ENCODE measurements at regions not wholly inside any gene's neighbourhood (a gene's known extent, or its start where the extent isn't known, plus 50 kb on each side); places are given as distances from the start of the nearest gene placed in this dataset.

- no peaks in the 10 kb centered on the region for H3K27me3 Mint-ChIP-seq
- peak overlapping the region; percentile 30 for H3K4me3 Mint-ChIP-seq
- no peaks in the 10 kb centered on the region for H3K36me3 Mint-ChIP-seq
- H3K4me1 Mint-ChIP-seq (ENCODE audit: low read depth) = peaks cover 13% of the 10 kb centered on the region
- H3K9me3 Mint-ChIP-seq (ENCODE audit: low read depth) = peaks cover 3% of the 10 kb centered on the region
- H3K27ac Mint-ChIP-seq = peak overlapping the region; percentile 72
Measured at GRCh38 chr21:17003763-17004373, 509.0 kb upstream of the CXADR start.

GRCh38 chr21:17032141-17032655 lies 480.6 kb upstream of the CXADR start:
- H3K27ac Mint-ChIP-seq = no peak overlapping the region
- H3K4me1 Mint-ChIP-seq (ENCODE audit: low read depth) = no peaks in the 10 kb centered on the region
- H3K36me3 Mint-ChIP-seq = no peaks in the 10 kb centered on the region
- H3K4me3 Mint-ChIP-seq = no peak overlapping the region
- no peaks in the 10 kb centered on the region for H3K27me3 Mint-ChIP-seq
- H3K9me3 Mint-ChIP-seq (ENCODE audit: low read depth) = no peaks in the 10 kb centered on the region

DNA sequence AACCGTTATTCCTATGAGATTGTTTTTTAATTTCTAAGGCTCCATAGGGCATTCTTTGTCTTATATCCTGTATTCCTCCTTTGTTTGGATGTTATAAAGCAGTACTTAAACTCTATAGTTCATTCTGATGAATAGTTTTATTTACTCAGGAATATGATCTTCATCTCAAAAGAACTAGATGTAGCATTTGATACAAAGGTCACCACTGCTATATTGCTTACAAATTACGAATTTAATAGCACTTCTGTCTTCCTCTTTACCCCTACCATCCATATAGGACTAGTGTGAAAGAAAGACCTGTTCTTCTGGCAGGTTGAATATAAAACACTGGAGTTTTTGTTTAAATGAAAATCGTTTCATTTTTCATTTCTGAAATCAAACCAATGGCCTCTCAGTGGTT lies 468.1 kb upstream of the CXADR start:
- no peaks in the 10 kb centered on the region for H3K36me3 Mint-ChIP-seq
- H3K4me3 Mint-ChIP-seq = no peak overlapping the region
- H3K27me3 Mint-ChIP-seq = no peaks in the 10 kb centered on the region
- H3K4me1 Mint-ChIP-seq (ENCODE audit: low read depth) = no peaks in the 10 kb centered on the region
- H3K27ac Mint-ChIP-seq = no peak overlapping the region
- H3K9me3 Mint-ChIP-seq (ENCODE audit: low read depth) = peaks cover 10% of the 10 kb centered on the region

DNA sequence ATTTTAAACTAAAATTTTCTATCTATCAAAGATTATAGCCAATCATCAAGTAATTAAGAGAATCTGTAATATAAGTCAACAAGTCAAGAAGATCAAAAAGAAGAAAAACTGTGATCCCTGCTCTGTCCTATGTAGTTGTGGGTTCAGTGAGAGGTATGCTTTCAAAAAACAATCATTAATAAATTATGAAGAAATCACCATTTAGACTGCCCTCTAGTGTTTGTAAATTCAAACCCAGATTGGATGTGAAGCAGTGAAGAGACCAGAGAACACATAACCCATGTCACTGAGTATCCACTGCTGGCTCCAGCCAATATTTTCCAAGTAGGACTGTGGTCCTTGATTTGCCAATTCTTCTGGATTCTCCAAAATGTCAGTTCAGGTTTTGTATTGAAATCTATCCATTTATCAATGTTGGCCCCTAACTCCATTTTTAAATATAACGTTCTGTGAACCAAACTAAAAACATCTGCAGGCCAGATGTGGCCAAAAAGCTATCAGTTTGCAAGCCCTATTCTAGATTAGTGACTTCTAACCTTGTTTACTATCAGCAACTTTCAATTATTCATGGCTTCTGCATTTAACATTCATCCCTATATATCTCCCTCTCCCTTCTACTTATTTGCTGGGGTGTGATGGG lies 467.5 kb upstream of the CXADR start:
- H3K4me1 Mint-ChIP-seq (ENCODE audit: low read depth) = no peaks in the 10 kb centered on the region
- no peak overlapping the region for H3K27ac Mint-ChIP-seq
- no peaks in the 10 kb centered on the region for H3K27me3 Mint-ChIP-seq
- no peaks in the 10 kb centered on the region for H3K36me3 Mint-ChIP-seq
- H3K4me3 Mint-ChIP-seq = no peak overlapping the region
- H3K9me3 Mint-ChIP-seq (ENCODE audit: low read depth) = peaks cover 10% of the 10 kb centered on the region

- Mint-ChIP-seq H3K27ac (no peak overlapping the region), H3K4me3 (no peak overlapping the region), H3K36me3 (no peaks in the 10 kb centered on the region), H3K4me1 (ENCODE audit: low read depth) (no peaks in the 10 kb centered on the region), H3K9me3 (ENCODE audit: low read depth) (peaks cover 4% of the 10 kb centered on the region), H3K27me3 (no peaks in the 10 kb centered on the region)
Measured at GRCh38 chr21:17048974-17049373, 463.9 kb upstream of the CXADR start.

DNA sequence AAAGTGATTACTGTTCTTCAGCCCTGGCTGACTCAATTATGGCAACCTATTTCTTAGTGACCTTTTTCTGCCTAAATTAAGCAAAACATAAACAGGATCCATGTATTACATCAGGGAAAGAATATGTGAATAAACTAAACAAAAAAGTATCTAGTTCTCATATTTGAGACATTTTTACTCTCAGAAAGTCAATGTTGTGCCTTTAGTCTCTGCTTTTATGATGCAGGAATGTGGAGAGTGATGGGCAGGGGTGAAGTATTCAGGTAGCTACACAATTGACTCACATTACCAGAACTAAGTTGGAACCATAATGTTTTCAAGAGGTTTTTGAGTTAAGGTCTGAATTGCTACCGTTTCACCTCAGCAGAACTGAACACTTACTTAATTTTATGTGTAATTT lies 462.7 kb upstream of the CXADR start:
- no peaks in the 10 kb centered on the region for H3K36me3 Mint-ChIP-seq

GRCh38 chr21:17050646-17051045 lies 462.2 kb upstream of the CXADR start:
- Mint-ChIP-seq H3K9me3 (ENCODE audit: low read depth) (peaks cover 4% of the 10 kb centered on the region), H3K4me3 (no peak overlapping the region), H3K4me1 (ENCODE audit: low read depth) (no peaks in the 10 kb centered on the region), H3K36me3 (no peaks in the 10 kb centered on the region), H3K27ac (no peak overlapping the region), H3K27me3 (no peaks in the 10 kb centered on the region)

More for the DNA sequence above, 462.7 kb upstream of the CXADR start:
- Mint-ChIP-seq H3K9me3 (ENCODE audit: low read depth) (peaks cover 4% of the 10 kb centered on the region), H3K27ac (no peak overlapping the region), H3K4me3 (no peak overlapping the region), H3K27me3 (no peaks in the 10 kb centered on the region), H3K4me1 (ENCODE audit: low read depth) (no peaks in the 10 kb centered on the region)

GRCh38 chr21:17051054-17051453 lies 461.8 kb upstream of the CXADR start:
- Mint-ChIP-seq H3K9me3 (ENCODE audit: low read depth) (peaks cover 4% of the 10 kb centered on the region), H3K4me3 (no peak overlapping the region), H3K36me3 (no peaks in the 10 kb centered on the region), H3K4me1 (ENCODE audit: low read depth) (no peaks in the 10 kb centered on the region), H3K27ac (no peak overlapping the region), H3K27me3 (no peaks in the 10 kb centered on the region)

DNA sequence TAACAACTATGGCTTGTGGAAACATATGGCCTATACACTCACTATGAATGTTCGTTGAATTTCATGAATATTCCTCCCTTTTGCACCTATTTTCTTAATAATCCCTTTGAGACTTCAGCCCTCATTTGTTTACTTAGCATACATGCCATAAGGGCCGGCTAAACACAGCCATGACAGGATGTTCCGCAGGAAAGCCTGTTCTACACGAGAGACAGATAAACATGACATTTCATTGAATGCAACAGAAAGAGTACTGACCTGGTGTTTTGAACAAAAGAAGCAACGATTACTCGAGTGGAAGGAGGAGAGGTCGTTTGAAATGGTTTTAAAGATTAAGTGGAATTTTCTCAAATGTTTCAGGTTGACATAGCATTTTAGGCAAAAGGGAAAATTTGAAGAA lies 459.5 kb upstream of the CXADR start:
- no peak overlapping the region for H3K4me3 Mint-ChIP-seq
- H3K4me1 Mint-ChIP-seq (ENCODE audit: low read depth) = no peaks in the 10 kb centered on the region
- peaks cover 4% of the 10 kb centered on the region for H3K9me3 Mint-ChIP-seq (ENCODE audit: low read depth)
- no peak overlapping the region for H3K27ac Mint-ChIP-seq
- no peaks in the 10 kb centered on the region for H3K36me3 Mint-ChIP-seq
- H3K27me3 Mint-ChIP-seq = no peaks in the 10 kb centered on the region

DNA sequence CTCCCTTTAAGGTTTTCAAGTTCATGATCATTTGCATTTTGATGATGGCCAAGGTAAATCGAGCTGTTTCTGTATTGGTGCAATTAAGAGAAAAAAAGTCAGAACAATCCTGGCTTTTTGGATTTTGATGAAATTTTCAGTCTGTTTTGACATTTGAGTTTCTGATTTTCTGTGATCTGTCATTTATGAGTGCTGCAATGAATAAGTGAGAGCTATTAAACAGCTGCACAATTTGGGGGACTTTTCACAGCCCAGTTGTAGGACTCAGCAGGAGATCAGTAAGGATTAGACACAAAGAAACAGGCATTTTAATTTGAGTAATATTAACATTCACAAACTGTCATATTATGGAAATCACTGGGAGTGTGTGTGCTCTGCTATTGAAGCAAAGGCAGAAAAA lies 452.9 kb upstream of the CXADR start:
- Mint-ChIP-seq H3K27ac (no peak overlapping the region), H3K36me3 (no peaks in the 10 kb centered on the region), H3K4me1 (ENCODE audit: low read depth) (no peaks in the 10 kb centered on the region), H3K9me3 (ENCODE audit: low read depth) (no peaks in the 10 kb centered on the region), H3K4me3 (no peak overlapping the region), H3K27me3 (no peaks in the 10 kb centered on the region)

- H3K4me1 Mint-ChIP-seq (ENCODE audit: low read depth) = no peaks in the 10 kb centered on the region
- no peak overlapping the region for H3K4me3 Mint-ChIP-seq
- peaks cover 10% of the 10 kb centered on the region for H3K9me3 Mint-ChIP-seq (ENCODE audit: low read depth)
- H3K36me3 Mint-ChIP-seq = no peaks in the 10 kb centered on the region
- no peak overlapping the region for H3K27ac Mint-ChIP-seq
- H3K27me3 Mint-ChIP-seq = no peaks in the 10 kb centered on the region
Measured at GRCh38 chr21:17066006-17066405, 446.8 kb upstream of the CXADR start.

DNA sequence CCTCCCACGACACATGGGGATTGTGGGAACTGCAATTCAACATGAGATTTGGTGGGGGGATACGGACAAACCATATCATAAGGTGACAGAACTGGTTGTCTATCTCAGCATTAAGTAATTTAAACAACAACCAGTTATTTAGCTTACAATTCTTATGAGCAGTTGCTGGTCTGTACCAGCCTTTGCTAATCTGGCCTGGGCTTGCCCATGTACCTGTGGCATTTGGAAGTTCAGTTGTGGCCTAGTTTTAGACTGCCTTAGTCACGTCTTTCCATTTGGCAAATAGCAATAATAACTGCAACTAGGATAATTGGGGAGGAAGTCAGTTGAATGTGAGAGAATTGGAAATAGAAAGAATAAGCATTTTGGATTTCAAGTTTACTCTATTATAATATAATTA lies 441.8 kb upstream of the CXADR start:
- Mint-ChIP-seq H3K4me1 (ENCODE audit: low read depth) (no peaks in the 10 kb centered on the region), H3K9me3 (ENCODE audit: low read depth) (peaks cover 8% of the 10 kb centered on the region), H3K36me3 (no peaks in the 10 kb centered on the region), H3K27me3 (no peaks in the 10 kb centered on the region), H3K4me3 (no peak overlapping the region), H3K27ac (no peak overlapping the region)

- Mint-ChIP-seq H3K27ac (no peak overlapping the region), H3K36me3 (no peaks in the 10 kb centered on the region), H3K4me1 (ENCODE audit: low read depth) (no peaks in the 10 kb centered on the region), H3K9me3 (ENCODE audit: low read depth) (no peaks in the 10 kb centered on the region), H3K27me3 (no peaks in the 10 kb centered on the region), H3K4me3 (no peak overlapping the region)
Measured at GRCh38 chr21:17081193-17081592, 431.6 kb upstream of the CXADR start.

DNA sequence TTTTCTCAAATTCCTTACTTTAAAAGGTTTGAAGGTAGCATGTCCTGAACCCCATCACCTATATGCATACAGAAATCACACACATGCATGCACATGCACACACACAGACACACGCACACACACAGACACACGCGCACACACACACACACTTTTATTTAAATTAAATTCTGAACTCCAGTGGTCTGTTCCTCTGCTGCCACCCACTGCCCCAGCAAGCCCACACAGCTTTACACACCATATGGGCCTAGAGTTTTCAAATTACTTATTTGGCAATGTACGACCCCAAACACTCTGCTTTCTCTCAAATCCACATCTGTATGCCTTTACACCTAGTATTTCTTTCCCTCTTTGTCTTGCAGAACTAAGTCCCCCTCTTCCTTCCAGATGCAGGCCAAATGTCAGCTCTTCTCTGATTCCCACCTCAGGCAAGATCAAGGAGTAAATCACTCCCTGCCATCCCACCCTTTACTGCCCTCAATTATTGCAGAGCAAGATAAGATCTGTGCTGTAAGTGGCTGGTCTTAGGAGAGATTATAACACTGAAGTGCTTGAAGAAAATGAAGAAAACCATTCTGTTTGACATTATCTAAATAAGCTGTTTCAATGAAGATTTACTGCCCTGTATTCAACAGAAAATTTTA lies 429.9 kb upstream of the CXADR start:
- Mint-ChIP-seq H3K4me1 (ENCODE audit: low read depth) (no peaks in the 10 kb centered on the region), H3K36me3 (no peaks in the 10 kb centered on the region), H3K27ac (no peak overlapping the region), H3K9me3 (ENCODE audit: low read depth) (peaks cover 3% of the 10 kb centered on the region), H3K4me3 (no peak overlapping the region), H3K27me3 (no peaks in the 10 kb centered on the region)

DNA sequence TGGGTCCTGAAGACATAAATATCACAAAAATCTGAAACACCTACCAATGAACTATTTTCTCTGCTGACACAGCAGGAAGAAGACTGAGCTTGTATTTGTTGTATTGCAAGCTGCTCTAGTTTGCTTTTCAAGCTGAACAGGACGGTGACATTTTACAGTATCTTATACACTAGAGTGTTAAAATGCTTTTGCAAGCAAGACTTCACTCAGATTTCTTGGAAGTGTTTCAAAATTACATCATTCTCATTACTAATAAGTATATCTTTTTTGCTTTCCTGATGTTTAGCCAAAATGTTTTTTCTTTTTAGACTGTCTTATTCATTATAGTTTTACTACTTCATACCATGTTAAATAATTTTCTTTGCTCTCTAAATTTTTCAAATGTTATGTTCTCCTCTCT lies 427.1 kb upstream of the CXADR start:
- H3K9me3 Mint-ChIP-seq (ENCODE audit: low read depth) = peaks cover 3% of the 10 kb centered on the region
- H3K4me3 Mint-ChIP-seq = no peak overlapping the region
- H3K27me3 Mint-ChIP-seq = no peaks in the 10 kb centered on the region
- H3K4me1 Mint-ChIP-seq (ENCODE audit: low read depth) = no peaks in the 10 kb centered on the region
- no peak overlapping the region for H3K27ac Mint-ChIP-seq
- H3K36me3 Mint-ChIP-seq = no peaks in the 10 kb centered on the region

Measured in activated naive CD8-positive, alpha-beta T cell (primary cell).